ENCODE measurements at regions not wholly inside any gene's neighbourhood (a gene's known extent, or its start where the extent isn't known, plus 50 kb on each side); places are given as distances from the start of the nearest gene placed in this dataset.

DNA sequence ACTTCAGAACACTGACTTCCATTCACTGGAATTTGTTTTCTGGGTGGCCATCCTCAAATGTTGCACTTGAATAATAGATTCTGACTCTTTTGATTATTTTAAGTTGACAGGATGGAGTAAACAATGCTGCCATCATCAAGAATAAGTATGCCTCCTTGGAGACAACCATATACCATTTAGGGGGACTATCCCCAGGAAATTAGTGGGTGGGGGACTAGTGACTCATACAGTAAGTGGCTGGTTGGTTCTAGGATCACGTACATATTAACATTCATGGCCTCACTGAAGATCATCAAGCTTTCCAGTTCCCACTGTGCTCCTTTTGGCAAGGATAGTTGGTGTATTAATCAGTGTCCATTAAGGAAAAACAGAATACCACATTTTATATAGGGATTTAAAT lies 615.2 kb downstream of the CCSER2 start:
- Histone ChIP-seq H2BK12ac (ENCODE audit: insufficient read length, low read depth, low read length) (no peak overlapping the region), H3T11ph (ENCODE audit: low read length) (no peak overlapping the region), H3K27ac (ENCODE audit: insufficient read length, low read depth, low read length) (no peak overlapping the region), H3K4ac (ENCODE audit: low read depth, low read length) (no peak overlapping the region), H3K79me1 (ENCODE audit: insufficient read depth, low read depth, low read length, poor library complexity, severe bottlenecking) (no peaks in the 10 kb centered on the region), H4K5ac (ENCODE audit: insufficient read length, low read depth, low read length) (no peak overlapping the region), H3K4me1 (ENCODE audit: insufficient read depth, low read length) (no peaks in the 10 kb centered on the region), H3K9ac (ENCODE audit: extremely low read depth, insufficient read length, low read length) (no peak overlapping the region), H3K9me3 (ENCODE audit: control insufficient read depth, low read depth, low read length) (no peaks in the 10 kb centered on the region), H2AK5ac (ENCODE audit: insufficient read length, low read length) (no peak overlapping the region), H3K79me2 (ENCODE audit: insufficient read depth, low read length) (no peaks in the 10 kb centered on the region), H3K4me2 (ENCODE audit: insufficient read depth, insufficient read length, low read length) (no peak overlapping the region), H4K20me1 (ENCODE audit: control insufficient read depth, insufficient read depth, insufficient read length) (no peaks in the 10 kb centered on the region), H3K14ac (ENCODE audit: insufficient read depth, low read length) (no peak overlapping the region), H2BK5ac (ENCODE audit: insufficient read length, low read length) (no peak overlapping the region), H2BK15ac (ENCODE audit: low read depth, low read length) (no peak overlapping the region), H3K27me3 (ENCODE audit: insufficient read depth, low read length) (no peaks in the 10 kb centered on the region), H3K23ac (ENCODE audit: insufficient read length, low read depth, low read length) (no peak overlapping the region), H3K23me2 (ENCODE audit: insufficient read length, low read depth, low read length, poor library complexity, severe bottlenecking) (no peaks in the 10 kb centered on the region), H2BK20ac (ENCODE audit: low read depth, low read length, poor library complexity, severe bottlenecking) (no peak overlapping the region), H2AFZ (ENCODE audit: low read length) (no peak overlapping the region), H4K91ac (ENCODE audit: insufficient read length, low read depth, low read length) (no peak overlapping the region), H2BK120ac (ENCODE audit: low read depth, low read length, poor library complexity, severe bottlenecking) (no peak overlapping the region), H3K56ac (ENCODE audit: insufficient read length, low read depth, low read length) (no peak overlapping the region), H3K18ac (ENCODE audit: insufficient read length, low read depth, low read length) (no peak overlapping the region), H4K8ac (replicated peaks; ENCODE audit: insufficient read length, low read depth, low read length) (no peak overlapping the region)
- no CpG with 5 or more reads among the region's 1 CpG for WGBS (ENCODE audit: extremely low coverage, insufficient read length, low lambda C conversion rate)
- Mint-ChIP-seq H3K4me3 (no peak overlapping the region), H3K27ac (no peak overlapping the region), H3K36me3 (ENCODE audit: insufficient read depth in 1 of 3, low read depth in 3 of 3) (no peaks in the 10 kb centered on the region), H3K9me3 (no peaks in the 10 kb centered on the region), H3K27me3 (ENCODE audit: low read depth) (no peaks in the 10 kb centered on the region; the same call in 1 of the 2 replicates), H3K4me1 (peaks cover 7 to 11% of the 10 kb centered on the region in 2 experiments)
- no peak for DNase-seq
- TF ChIP-seq, protein P1, sequence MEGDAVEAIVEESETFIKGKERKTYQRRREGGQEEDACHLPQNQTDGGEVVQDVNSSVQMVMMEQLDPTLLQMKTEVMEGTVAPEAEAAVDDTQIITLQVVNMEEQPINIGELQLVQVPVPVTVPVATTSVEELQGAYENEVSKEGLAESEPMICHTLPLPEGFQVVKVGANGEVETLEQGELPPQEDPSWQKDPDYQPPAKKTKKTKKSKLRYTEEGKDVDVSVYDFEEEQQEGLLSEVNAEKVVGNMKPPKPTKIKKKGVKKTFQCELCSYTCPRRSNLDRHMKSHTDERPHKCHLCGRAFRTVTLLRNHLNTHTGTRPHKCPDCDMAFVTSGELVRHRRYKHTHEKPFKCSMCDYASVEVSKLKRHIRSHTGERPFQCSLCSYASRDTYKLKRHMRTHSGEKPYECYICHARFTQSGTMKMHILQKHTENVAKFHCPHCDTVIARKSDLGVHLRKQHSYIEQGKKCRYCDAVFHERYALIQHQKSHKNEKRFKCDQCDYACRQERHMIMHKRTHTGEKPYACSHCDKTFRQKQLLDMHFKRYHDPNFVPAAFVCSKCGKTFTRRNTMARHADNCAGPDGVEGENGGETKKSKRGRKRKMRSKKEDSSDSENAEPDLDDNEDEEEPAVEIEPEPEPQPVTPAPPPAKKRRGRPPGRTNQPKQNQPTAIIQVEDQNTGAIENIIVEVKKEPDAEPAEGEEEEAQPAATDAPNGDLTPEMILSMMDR (conservative IDR thresholded peaks at IDR 0.05), result no peak

Data from H9 (cell line).